ENCODE measurements at regions not wholly inside any gene's neighbourhood (a gene's known extent, or its start where the extent isn't known, plus 50 kb on each side); places are given as distances from the start of the nearest gene placed in this dataset.

DNA sequence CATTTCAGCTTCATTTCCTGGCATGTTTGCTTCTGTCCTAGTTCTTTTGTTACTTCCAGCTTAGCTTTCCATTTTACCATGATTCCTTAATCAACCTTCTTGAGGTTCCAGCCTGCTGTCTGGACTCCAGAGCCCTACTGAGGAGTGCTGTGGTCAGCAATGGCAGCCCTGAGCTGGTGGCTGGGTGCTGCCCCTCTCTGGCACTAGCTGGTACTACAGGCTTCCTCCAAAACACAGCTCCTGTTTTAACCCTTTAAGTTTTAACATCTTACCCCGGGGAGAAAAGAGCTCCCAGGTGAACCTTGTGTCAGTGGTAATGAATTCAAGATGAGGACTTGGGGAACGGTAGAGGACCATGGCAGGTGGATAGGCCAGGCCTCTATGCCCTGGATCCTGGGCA lies 395.5 kb downstream of the TMEM114 start:
- TF ChIP-seq CTCF (IDR thresholded peaks at IDR 0.05; ENCODE audit: low read depth, low read length): no peak
- DNase-seq (ENCODE audit: extremely low read depth, low read depth): no peak

DNA sequence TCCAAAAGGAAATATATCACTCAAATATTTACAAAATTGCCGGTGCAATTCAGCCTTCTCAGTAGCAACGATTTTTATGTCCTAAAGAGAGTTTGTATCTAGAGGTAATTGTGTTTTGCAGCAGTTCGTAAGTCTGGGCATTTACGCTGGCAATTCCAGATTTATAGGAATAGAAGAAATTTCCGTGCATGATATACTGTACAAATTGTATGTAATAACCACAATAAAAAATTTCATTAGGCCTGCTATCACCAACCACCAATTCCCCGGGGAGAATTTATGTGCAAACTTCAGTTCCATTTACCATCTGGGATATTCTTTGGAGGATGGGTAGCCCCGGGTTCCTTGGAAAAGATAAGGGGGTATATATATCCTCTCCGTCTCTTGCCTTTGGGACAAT lies 401.5 kb downstream of the TMEM114 start:
- TF ChIP-seq CTCF (IDR thresholded peaks at IDR 0.05; ENCODE audit: low read depth, low read length): no peak
- DNase-seq (ENCODE audit: extremely low read depth, low read depth): no peak

GRCh38 chr16:8187782-8188372 lies 402.4 kb downstream of the TMEM114 start:
- no peak for TF ChIP-seq CTCF (IDR thresholded peaks at IDR 0.05; ENCODE audit: low read depth, low read length)
- no peak for DNase-seq (ENCODE audit: extremely low read depth, low read depth)

- no peak for TF ChIP-seq CTCF (IDR thresholded peaks at IDR 0.05; ENCODE audit: low read depth, low read length)
Observed at GRCh38 chr16:8184854-8185253, 405.5 kb downstream of the TMEM114 start.

DNA sequence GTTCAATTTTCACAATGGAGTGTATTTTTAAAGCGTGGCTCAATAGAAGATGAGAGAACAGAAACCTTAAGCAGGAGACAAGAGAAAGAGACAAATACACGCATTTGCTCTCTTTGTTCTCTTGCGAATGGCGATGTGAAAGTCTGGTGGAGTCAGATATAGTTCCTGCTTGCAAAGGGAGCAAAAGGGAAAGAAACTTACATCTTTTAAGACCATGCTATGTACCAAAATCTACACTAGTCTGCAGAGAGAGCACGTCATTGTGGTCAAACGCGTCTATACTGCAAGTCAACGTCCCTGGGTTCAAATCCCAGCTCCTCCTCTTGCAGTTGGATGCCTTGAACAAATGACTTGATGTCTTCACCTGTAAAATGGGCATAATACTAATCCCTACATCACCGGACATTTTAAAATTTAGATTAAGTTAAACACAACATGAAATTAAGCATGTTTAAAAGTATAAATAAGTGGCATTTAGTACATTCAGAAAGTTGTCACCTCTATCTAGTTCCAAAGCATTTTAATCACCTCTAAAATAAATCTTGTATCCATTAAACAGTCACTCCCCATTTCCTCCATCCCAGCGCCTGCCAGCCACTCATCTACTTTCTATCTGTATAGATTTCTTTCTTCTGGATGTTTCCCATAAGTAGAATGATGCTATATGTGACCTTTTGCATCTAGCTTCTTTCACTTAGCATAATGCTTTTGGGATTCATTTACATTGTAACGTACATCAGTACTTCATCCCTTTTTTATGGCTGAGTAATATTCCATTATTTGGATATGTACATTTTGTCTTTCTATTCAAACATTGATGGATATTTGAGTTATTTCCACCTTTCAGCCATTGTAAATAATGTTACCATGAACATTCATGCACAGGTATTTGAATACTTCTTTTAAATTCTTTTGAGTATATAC lies 406.9 kb downstream of the TMEM114 start:
- no peak for TF ChIP-seq CTCF (IDR thresholded peaks at IDR 0.05; ENCODE audit: low read depth, low read length)
- DNase-seq (ENCODE audit: extremely low read depth, low read depth): no peak

More at GRCh38 chr16:8184854-8185253, 405.5 kb downstream of the TMEM114 start:
- no peak for DNase-seq (ENCODE audit: extremely low read depth, low read depth)

DNA sequence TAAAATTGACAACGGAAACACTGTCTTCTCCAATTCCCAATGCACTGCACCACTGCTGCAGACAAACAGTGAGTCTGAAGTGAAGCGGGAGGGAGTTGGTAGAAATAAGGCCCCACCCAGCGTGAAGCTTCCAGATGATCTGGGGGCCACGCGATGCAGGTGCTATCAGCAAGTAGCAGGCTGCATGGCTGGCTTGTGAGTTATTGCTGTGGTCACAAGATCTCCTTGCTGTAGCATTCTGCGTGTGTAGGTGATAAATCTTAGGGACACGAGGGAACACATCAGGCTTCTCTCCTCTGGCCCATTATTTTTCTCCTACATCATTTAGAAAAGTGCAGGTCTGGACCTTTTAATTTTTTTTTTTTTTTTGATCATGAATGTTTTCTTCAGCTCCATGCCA lies 407.6 kb downstream of the TMEM114 start:
- no peak for DNase-seq (ENCODE audit: extremely low read depth, low read depth)
- TF ChIP-seq CTCF (IDR thresholded peaks at IDR 0.05; ENCODE audit: low read depth, low read length): no peak

DNA sequence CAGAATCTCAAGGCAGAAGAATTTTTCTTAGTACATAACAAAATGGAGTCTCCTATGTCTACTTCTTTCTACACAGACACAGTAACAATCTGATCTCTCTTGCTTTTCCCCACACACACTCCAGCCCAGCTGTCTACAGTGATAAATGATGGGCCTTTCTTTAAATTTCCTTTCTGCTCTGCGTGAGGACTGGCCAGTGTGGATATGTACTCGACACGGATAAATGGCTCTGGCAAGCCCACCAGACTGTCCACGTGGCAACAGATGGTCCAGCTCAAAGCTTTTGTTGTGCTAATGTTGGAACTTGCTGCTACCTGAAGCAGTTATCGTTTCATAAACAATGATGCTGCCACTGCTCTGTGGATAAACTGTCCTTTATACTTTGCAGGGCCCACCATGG lies 410.7 kb downstream of the TMEM114 start:
- no peak for TF ChIP-seq CTCF (IDR thresholded peaks at IDR 0.05; ENCODE audit: low read depth, low read length)
- DNase-seq (ENCODE audit: extremely low read depth, low read depth): no peak
